Stomach (tissue), 4 donors: ENCODE measurements at regions not wholly inside any gene's neighbourhood (a gene's known extent, or its start where the extent isn't known, plus 50 kb on each side); places are given as distances from the start of the nearest gene placed in this dataset.

ENCODE experiments used
- CTCF ChIP-seq, 7 experiments: fragments of 450-650 bp in 4 of 7; fragments of 200-600 bp in 3 of 7; sonication (generic) in 3 of 7; IDR thresholded peaks; one replicate each; pipeline ENCODE4 v1.5.1; 2016 to 2019; ENCODE audit warnings: antibody characterized with exemption in 7 of 7, control low read depth in 2 of 7, mild to moderate bottlenecking in 1 of 7
- POLR2A ChIP-seq, 4 donors: fragments of 450-650 bp; IDR thresholded peaks; one replicate each; pipeline ENCODE4 v1.6.1; 2016; ENCODE audit warnings: antibody characterized with exemption in 4 of 4, control low read depth in 2 of 4, mild to moderate bottlenecking in 1 of 4, moderate library complexity in 1 of 4
- POLR2AphosphoS5 ChIP-seq, 3 donors: sonication (generic); formaldehyde crosslinking; IDR thresholded peaks; one replicate each; pipeline ENCODE4 v1.6.1; 2016; ENCODE audit warnings: antibody characterized with exemption in 3 of 3

- TF ChIP-seq POLR2AphosphoS5 (IDR thresholded peaks at IDR 0.05) (no peak), CTCF (IDR thresholded peaks at IDR 0.05) (no peak), POLR2A (IDR thresholded peaks at IDR 0.05) (no peak)
Measured at GRCh38 chr3:186432189-186432588, 70.2 kb upstream of the DGKG start.
